ENCODE measurements at regions not wholly inside any gene's neighbourhood (a gene's known extent, or its start where the extent isn't known, plus 50 kb on each side); places are given as distances from the start of the nearest gene placed in this dataset.

- DNase-seq = no peak
Observed at GRCh38 chr1:38455829-38456530, 403.6 kb downstream of the RRAGC start.

GRCh38 chr1:38454749-38455441, 404.7 kb downstream of the RRAGC start:
- no peak for DNase-seq

DNA sequence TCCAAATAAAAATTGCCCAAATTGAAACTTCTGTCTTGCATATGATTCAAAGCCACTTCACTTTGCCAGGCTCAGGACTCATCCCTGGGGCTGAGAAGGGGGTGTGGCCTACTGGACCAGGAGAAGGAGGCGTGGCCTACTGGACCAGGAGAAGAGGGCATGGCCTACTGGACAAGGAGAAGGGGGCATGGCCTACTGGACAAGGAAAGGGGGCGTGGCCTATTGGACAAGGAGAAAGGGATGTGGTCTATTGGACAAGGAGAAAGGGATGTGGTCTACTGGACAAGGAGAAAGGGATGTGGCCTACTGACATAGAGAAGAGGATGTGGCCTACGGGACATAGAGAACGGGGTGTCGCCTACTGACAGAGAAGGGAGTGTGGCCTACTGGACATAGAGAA, 405.3 kb downstream of the RRAGC start:
- DNase-seq = no peak

- no peak for DNase-seq
Observed at GRCh38 chr1:38452246-38452645, 405.7 kb upstream of the POU3F1 start.

DNA sequence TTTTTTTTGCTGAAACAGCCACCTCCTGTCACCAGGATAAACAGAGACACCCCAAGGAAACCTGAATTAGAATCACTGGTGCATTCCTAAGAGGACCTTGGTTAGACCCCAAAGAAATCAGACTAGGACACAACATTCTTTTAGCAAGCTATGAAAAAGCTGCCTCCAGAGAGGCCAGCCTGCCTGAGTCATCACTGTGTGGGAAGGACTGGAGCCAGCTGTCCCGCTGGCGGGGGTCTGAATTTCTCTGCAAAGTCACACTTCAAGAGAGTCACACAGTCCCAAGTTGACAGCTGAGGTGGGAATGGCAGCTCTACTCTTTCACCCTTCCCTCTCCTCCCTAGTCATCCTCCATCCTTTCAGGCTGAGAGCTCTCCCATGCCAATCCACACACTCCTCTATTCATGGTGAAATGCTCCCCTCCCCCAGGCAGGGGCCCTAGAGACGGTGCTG, 405.0 kb upstream of the POU3F1 start:
- DNase-seq = no peak

GRCh38 chr1:38448893-38449292, 402.3 kb upstream of the POU3F1 start:
- no peak for DNase-seq

GRCh38 chr1:38446936-38447335, 400.3 kb upstream of the POU3F1 start:
- no peak for DNase-seq

- DNase-seq = no peak
Observed at GRCh38 chr1:38444770-38445442, 398.3 kb upstream of the POU3F1 start.

DNA sequence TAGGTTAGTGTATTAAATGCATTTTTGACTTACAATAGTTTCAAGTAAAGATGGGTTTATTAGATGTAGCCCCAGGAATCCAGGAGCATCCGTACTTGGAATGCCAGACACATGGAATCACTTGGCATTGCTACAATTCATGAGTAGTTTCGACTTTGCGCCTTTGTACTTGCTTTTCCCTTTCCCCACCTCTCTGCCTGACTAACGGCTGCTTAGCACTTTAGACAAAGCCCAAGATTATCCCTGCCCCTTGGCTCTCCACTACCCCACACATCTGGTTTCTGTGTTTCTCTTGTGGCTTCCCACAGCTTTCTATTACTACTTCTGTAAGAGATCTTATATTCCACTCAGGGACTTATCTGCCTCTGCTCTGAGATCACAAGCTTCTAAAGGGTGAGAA, 397.7 kb upstream of the POU3F1 start:
- DNase-seq = no peak

GRCh38 chr1:38440402-38440801, 393.8 kb upstream of the POU3F1 start:
- no peak for DNase-seq

GRCh38 chr1:38436749-38437148, 390.2 kb upstream of the POU3F1 start:
- DNase-seq = no peak

DNA sequence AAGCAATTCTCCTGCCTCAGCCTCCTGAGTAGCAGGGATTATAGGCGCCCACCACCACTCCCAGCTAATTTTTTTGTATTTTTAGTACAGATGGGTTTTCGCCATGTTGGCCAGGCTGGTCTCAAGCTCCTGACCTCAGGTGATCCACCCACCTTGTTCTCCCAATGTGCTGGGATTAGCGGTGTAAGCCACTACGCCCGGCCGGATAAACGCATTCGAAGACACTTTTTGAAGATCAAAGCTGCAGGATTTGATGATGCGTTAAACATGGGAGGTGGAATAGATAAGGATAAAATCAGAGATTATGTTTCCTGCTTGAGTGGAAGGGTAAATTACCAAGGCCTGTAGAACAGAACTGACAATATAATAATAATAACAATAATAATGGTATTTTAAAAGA, 389.4 kb upstream of the POU3F1 start:
- DNase-seq = no peak

- DNase-seq = no peak
Observed at GRCh38 chr1:38433084-38433722, 386.6 kb upstream of the POU3F1 start.

DNA sequence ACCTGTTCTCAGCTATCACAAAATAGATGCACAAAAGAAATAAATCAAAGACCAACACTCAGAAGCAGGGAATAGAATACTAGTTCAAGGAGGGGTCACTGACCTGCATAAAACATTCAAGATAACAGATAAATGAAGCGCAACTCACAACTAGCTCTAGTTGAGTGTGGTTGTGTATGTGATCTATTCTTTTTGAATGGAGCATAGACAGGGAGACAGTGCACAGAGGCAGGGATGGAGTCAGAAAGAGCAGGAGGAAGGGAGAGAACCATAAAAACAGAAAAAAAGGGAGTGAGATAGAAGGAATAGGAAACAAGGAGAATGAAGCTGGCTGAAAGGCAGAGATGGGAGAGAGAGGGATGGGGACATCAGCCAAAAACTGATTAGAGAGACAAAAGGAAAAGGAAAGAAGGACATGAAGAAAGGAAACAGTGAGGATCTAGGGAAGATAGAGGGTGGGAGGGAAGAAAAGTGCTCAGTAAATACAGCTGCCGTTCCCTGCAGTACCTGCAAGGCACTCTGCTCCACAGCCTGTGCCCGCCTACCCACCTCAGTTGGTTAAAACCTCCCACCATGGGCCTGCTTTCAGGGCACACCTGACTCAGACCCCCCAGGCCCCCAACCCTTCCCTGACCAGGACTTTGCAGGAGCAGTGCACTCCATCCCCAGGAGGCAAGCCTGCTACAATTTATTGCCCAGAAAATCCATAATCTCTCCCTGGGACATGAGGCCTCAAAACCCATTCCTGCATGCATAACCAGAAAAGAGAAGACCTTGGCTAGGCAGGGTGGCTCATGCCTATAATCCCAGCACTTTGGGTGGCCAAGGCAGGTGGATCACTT, 385.2 kb upstream of the POU3F1 start:
- DNase-seq = no peak

DNA sequence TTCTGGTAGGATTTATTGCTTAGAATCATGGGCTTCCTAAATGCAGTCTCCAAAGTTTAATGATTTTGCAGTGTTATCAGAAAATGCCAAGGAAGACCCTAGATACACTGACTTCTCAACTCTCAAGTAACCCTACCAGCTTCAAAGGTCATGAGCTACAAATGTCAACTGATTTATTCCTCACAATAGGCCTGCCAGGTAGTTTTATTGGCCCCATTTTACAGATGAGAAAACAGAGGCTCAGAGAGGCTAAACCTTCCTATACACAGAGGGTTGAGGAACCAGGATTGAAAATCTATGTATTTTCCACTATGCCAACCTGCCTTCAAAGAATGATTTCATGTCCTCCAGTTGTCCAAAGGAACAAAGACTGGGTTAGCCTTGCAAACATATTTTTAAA, 384.4 kb upstream of the POU3F1 start:
- no peak for DNase-seq

GRCh38 chr1:38424677-38425076, 378.1 kb upstream of the POU3F1 start:
- DNase-seq = no peak

GRCh38 chr1:38420666-38421065, 374.1 kb upstream of the POU3F1 start:
- no peak for DNase-seq

GRCh38 chr1:38418195-38419030, 371.8 kb upstream of the POU3F1 start:
- no peak for DNase-seq

- no peak for DNase-seq
Observed at GRCh38 chr1:38403667-38404066, 357.1 kb upstream of the POU3F1 start.

DNA sequence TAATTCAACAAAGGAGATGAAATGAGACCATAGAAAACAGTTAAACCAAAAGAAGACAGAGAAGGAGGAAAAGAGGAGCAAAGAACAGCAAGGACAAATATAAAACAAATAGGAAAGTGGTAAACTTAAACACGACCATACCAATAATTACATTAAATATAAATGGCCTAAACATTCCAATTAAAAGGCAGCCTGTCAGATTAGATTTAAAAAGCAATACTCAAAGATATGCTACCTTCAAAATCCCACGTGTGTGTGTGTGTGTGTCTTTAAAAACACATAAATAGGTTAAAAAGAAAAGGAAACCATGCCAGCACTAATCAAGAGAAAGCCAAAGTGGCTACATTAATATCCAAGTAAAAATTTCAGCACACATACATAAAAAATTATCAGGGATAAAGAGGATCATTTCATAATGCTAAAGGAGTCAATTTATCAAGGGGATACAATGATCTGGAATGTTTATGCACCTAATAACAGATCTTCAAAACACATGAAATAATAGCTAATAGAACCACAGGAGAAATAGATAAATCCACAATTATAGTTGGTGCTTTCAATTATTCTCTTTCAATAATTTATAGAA, 355.7 kb upstream of the POU3F1 start:
- no peak for DNase-seq

DNA sequence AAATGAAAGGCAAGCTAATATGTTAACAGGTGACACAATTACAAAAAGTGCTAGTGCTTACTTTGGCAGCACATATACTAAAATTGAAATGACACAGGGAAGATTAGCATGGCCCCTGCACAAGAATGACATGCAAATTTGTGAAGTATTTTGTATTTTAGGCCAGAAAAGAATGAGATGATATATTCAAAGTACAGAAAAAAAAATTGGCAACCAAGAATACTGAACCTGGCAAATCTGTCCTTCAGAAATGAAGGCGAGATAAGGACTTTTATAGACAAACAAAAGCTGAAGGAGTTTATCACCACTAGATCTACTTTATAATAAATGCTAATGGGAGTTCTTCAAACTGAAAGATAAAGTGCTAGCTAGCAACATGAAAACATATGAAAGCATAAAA, 350.0 kb upstream of the POU3F1 start:
- no peak for DNase-seq

All from hindlimb muscle (tissue), 1 donor.